Trophoblast cell (in vitro differentiated cells and primary cell): ENCODE measurements at regions not wholly inside any gene's neighbourhood (a gene's known extent, or its start where the extent isn't known, plus 50 kb on each side); places are given as distances from the start of the nearest gene placed in this dataset.
A peak's percentile ranks its signal among the peaks of the same experiment; 100 is the strongest.

Experiments used
- DNase-seq, 2 donors: peaks; one replicate each; pipeline ENCODE4 v3.0.0-alpha.2; 2016
- H2AFZ ChIP-seq: 2 replicates; pipeline ENCODE4 v1.6.1; 2013; ENCODE audit warnings: low read length, moderate library complexity, mild to moderate bottlenecking; ENCODE audit not compliant: insufficient read depth, poor library complexity
- H2AK5ac ChIP-seq: 2 replicates; pipeline ENCODE4 v1.6.1; 2013; ENCODE audit warnings: mild to moderate bottlenecking, low read length
- H2BK120ac ChIP-seq: 2 replicates; pipeline ENCODE4 v1.6.1; 2013; ENCODE audit warnings: low read length, mild to moderate bottlenecking, moderate library complexity; ENCODE audit not compliant: insufficient read depth, poor library complexity
- H2BK12ac ChIP-seq: 2 replicates; pipeline ENCODE4 v1.6.1; 2013; ENCODE audit warnings: mild to moderate bottlenecking, low read length, moderate library complexity
- H2BK5ac ChIP-seq: 2 replicates; pipeline ENCODE4 v1.6.1; 2013; ENCODE audit warnings: low read length, low read depth, moderate library complexity, mild to moderate bottlenecking; ENCODE audit not compliant: poor library complexity
- H3K14ac ChIP-seq: 2 replicates; pipeline ENCODE4 v1.6.1; 2013; ENCODE audit warnings: mild to moderate bottlenecking, low read length
- H3K18ac ChIP-seq: 2 replicates; pipeline ENCODE4 v1.6.1; 2013; ENCODE audit warnings: mild to moderate bottlenecking, low read length
- H3K23ac ChIP-seq: 2 replicates; pipeline ENCODE4 v1.6.1; 2013; ENCODE audit warnings: low read length
- H3K27ac ChIP-seq: 2 replicates; pipeline ENCODE4 v1.5.1; 2013; ENCODE audit warnings: low read depth, mild to moderate bottlenecking, inconsistent platforms, low read length, moderate library complexity
- H3K27me3 ChIP-seq: 2 replicates; pipeline ENCODE4 v1.6.1; 2013; ENCODE audit warnings: inconsistent platforms, mild to moderate bottlenecking, low read length, moderate library complexity; ENCODE audit not compliant: insufficient read depth
- H3K36me3 ChIP-seq, 2 experiments: 1 replicate in 1 of 2; 2 replicates in 1 of 2; pipeline ENCODE4 v1.6.1; 2013; ENCODE audit warnings: low read length in 2 of 2, mild to moderate bottlenecking in 2 of 2, moderate library complexity in 1 of 2; ENCODE audit not compliant: insufficient read depth in 2 of 2, control insufficient read depth in 1 of 2
- H3K4ac ChIP-seq: 2 replicates; pipeline ENCODE4 v1.6.1; 2013; ENCODE audit warnings: low read depth, mild to moderate bottlenecking, low read length, moderate library complexity
- H3K4me1 ChIP-seq, 2 experiments: 1 replicate in 1 of 2; 2 replicates in 1 of 2; pipeline ENCODE4 v1.6.1; 2013; ENCODE audit warnings: low read length in 2 of 2, mild to moderate bottlenecking in 2 of 2, moderate library complexity in 1 of 2; ENCODE audit not compliant: insufficient read depth in 2 of 2, control insufficient read depth in 1 of 2
- H3K4me2 ChIP-seq: 2 replicates; pipeline ENCODE4 v1.6.1; 2013; ENCODE audit warnings: inconsistent platforms, mild to moderate bottlenecking, low read length, moderate library complexity
- H3K4me3 ChIP-seq: 2 replicates; pipeline ENCODE4 v1.5.1; 2013; ENCODE audit warnings: mild to moderate bottlenecking, low read depth, low read length, inconsistent platforms
- H3K79me1 ChIP-seq: one replicate; pipeline ENCODE4 v1.6.1; 2013; ENCODE audit warnings: low read length
- H3K79me2 ChIP-seq: 2 replicates; pipeline ENCODE4 v1.6.1; 2013; ENCODE audit warnings: low read length, mild to moderate bottlenecking; ENCODE audit not compliant: control insufficient read depth, insufficient read depth, poor library complexity
- H3K9ac ChIP-seq: 2 replicates; pipeline ENCODE4 v1.6.1; 2013; ENCODE audit warnings: mild to moderate bottlenecking, low read length
- H3K9me3 ChIP-seq: 2 replicates; pipeline ENCODE4 v1.6.1; 2013; ENCODE audit warnings: low read depth, mild to moderate bottlenecking, control low read depth, inconsistent platforms, low read length; ENCODE audit not compliant: insufficient read depth
- H4K12ac ChIP-seq: 2 replicates; pipeline ENCODE4 v1.6.1; 2013; ENCODE audit warnings: low read depth, mild to moderate bottlenecking, low read length, moderate library complexity
- H4K8ac ChIP-seq: 2 replicates; pipeline ENCODE4 v1.6.1; 2013; ENCODE audit warnings: low read depth, mild to moderate bottlenecking, low read length, moderate library complexity
- H4K91ac ChIP-seq: one replicate; pipeline ENCODE4 v1.6.1; 2013; ENCODE audit warnings: low read depth, mild to moderate bottlenecking, low read length, moderate library complexity
- WGBS: extraction: QIAGEN DNeasy Blood & Tissue Kit; methylation state at CpG from one replicate; pipeline ENCODE4 v1.1.7; 2013; ENCODE audit warnings: missing lambda C conversion rate; ENCODE audit not compliant: insufficient read length, insufficient coverage; ENCODE audit errors: extremely low coverage; 5-methylcytosine and 5-hydroxymethylcytosine counted together

GRCh38 chr4:144202081-144202480, 61.6 kb upstream of the GYPA start:
- H3K79me1 ChIP-seq, result no peaks in the 10 kb centered on the region
- H3K14ac ChIP-seq, result no peak overlapping the region
- H3K18ac ChIP-seq, result no peak overlapping the region
- no CpG with 5 or more reads among the region's 1 CpG for WGBS
- no peak overlapping the region for H3K9ac ChIP-seq
- H2AK5ac ChIP-seq, result no peak overlapping the region
- H3K79me2 ChIP-seq, result no peaks in the 10 kb centered on the region
- no peak overlapping the region for H3K23ac ChIP-seq
- H3K4me3 ChIP-seq, result no peak overlapping the region
- peaks cover under 1% of the 10 kb centered on the region for H3K9me3 ChIP-seq
- H4K8ac ChIP-seq, result no peak overlapping the region
- no peaks in the 10 kb centered on the region for H3K27me3 ChIP-seq
- no peaks in the 10 kb centered on the region for H3K4me1 ChIP-seq
- no peak overlapping the region for H3K27ac ChIP-seq
- no peak overlapping the region for H4K12ac ChIP-seq
- H3K36me3 ChIP-seq, result no peaks in the 10 kb centered on the region
- H3K4me2 ChIP-seq, result no peak overlapping the region
- no peak overlapping the region for H2BK5ac ChIP-seq
- no peak overlapping the region for H2AFZ ChIP-seq
- H4K91ac ChIP-seq, result no peak overlapping the region
- DNase-seq, result peak in 1 of 2 donors; percentile 6
- no peak overlapping the region for H2BK12ac ChIP-seq
- H3K4ac ChIP-seq, result no peak overlapping the region
- H2BK120ac ChIP-seq, result no peak overlapping the region

- no peaks in the 10 kb centered on the region for H3K36me3 ChIP-seq
- no peaks in the 10 kb centered on the region for H3K79me1 ChIP-seq
- H3K4me2 ChIP-seq, result no peak overlapping the region
- no peak overlapping the region for H4K91ac ChIP-seq
- no peak overlapping the region for H2BK12ac ChIP-seq
- no CpG with 5 or more reads among the region's 2 CpGs for WGBS
- no peaks in the 10 kb centered on the region for H3K4me1 ChIP-seq
- H3K14ac ChIP-seq, result no peak overlapping the region
- H2BK120ac ChIP-seq, result no peak overlapping the region
- H3K9me3 ChIP-seq, result no peaks in the 10 kb centered on the region
- no peak for DNase-seq
- H2AFZ ChIP-seq, result no peak overlapping the region
- H3K9ac ChIP-seq, result no peak overlapping the region
- no peak overlapping the region for H2AK5ac ChIP-seq
- H3K18ac ChIP-seq, result no peak overlapping the region
- no peak overlapping the region for H3K23ac ChIP-seq
- no peak overlapping the region for H3K27ac ChIP-seq
- no peak overlapping the region for H3K4me3 ChIP-seq
- no peak overlapping the region for H4K8ac ChIP-seq
- no peaks in the 10 kb centered on the region for H3K79me2 ChIP-seq
- no peak overlapping the region for H2BK5ac ChIP-seq
- no peak overlapping the region for H4K12ac ChIP-seq
- H3K27me3 ChIP-seq, result no peaks in the 10 kb centered on the region
- no peak overlapping the region for H3K4ac ChIP-seq
Observed at GRCh38 chr4:144203155-144203554, 62.6 kb upstream of the GYPA start.

DNA sequence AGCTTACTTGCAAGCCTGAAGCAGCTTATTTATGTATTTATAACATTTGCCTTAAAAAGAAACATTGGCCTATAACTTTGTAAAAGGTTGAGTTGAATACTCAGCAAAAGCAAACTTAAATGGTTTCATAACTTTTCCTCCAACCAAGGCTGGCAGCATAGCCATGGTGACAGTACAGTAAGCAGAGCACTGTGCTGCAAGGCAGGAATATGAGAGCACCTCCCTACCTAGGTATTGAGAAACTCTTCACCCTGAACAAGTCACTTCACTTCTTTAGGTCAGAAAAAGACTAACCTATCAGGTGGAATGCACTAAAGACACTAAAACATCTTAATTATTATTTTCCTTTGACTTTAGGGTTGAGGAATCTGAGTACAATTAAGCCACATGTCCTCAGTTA, 63.9 kb upstream of the GYPA start:
- no peak overlapping the region for H3K18ac ChIP-seq
- H3K9ac ChIP-seq, result no peak overlapping the region
- H2AK5ac ChIP-seq, result no peak overlapping the region
- no peak overlapping the region for H4K8ac ChIP-seq
- peak; percentile 1 to 3 for DNase-seq
- H4K91ac ChIP-seq, result no peak overlapping the region
- no peaks in the 10 kb centered on the region for H3K9me3 ChIP-seq
- H3K4me3 ChIP-seq, result no peak overlapping the region
- no peak overlapping the region for H3K23ac ChIP-seq
- H2BK12ac ChIP-seq, result no peak overlapping the region
- no peaks in the 10 kb centered on the region for H3K36me3 ChIP-seq
- H3K27ac ChIP-seq, result no peak overlapping the region
- H3K4ac ChIP-seq, result no peak overlapping the region
- H2BK5ac ChIP-seq, result no peak overlapping the region
- H3K79me1 ChIP-seq, result no peaks in the 10 kb centered on the region
- no peaks in the 10 kb centered on the region for H3K4me1 ChIP-seq
- no peak overlapping the region for H3K14ac ChIP-seq
- no peak overlapping the region for H3K4me2 ChIP-seq
- no peaks in the 10 kb centered on the region for H3K79me2 ChIP-seq
- no peak overlapping the region for H2AFZ ChIP-seq
- no peak overlapping the region for H4K12ac ChIP-seq
- no peak overlapping the region for H2BK120ac ChIP-seq
- H3K27me3 ChIP-seq, result no peaks in the 10 kb centered on the region

GRCh38 chr4:144206711-144207110, 66.2 kb upstream of the GYPA start:
- no CpG with 5 or more reads among the region's 1 CpG for WGBS
- H2BK120ac ChIP-seq, result no peak overlapping the region

More at GRCh38 chr4:144206711-144207110, 66.2 kb upstream of the GYPA start:
- no peaks in the 10 kb centered on the region for H3K79me1 ChIP-seq
- no peak overlapping the region for H3K27ac ChIP-seq
- no peak overlapping the region for H3K9ac ChIP-seq
- DNase-seq, result no peak
- no peak overlapping the region for H2BK12ac ChIP-seq
- no peak overlapping the region for H3K4me2 ChIP-seq
- no peak overlapping the region for H4K12ac ChIP-seq
- H3K4me1 ChIP-seq, result no peaks in the 10 kb centered on the region
- no peak overlapping the region for H3K18ac ChIP-seq
- no peak overlapping the region for H3K4me3 ChIP-seq
- no peak overlapping the region for H4K8ac ChIP-seq
- no peak overlapping the region for H2AK5ac ChIP-seq
- H2AFZ ChIP-seq, result no peak overlapping the region
- H3K23ac ChIP-seq, result no peak overlapping the region
- H3K27me3 ChIP-seq, result no peaks in the 10 kb centered on the region
- H3K36me3 ChIP-seq, result no peaks in the 10 kb centered on the region
- H2BK5ac ChIP-seq, result no peak overlapping the region
- no peak overlapping the region for H4K91ac ChIP-seq
- no peaks in the 10 kb centered on the region for H3K79me2 ChIP-seq
- H3K9me3 ChIP-seq, result no peaks in the 10 kb centered on the region
- H3K14ac ChIP-seq, result no peak overlapping the region
- H3K4ac ChIP-seq, result no peak overlapping the region
